K562 (cell line): ENCODE measurements at regions not wholly inside any gene's neighbourhood (a gene's known extent, or its start where the extent isn't known, plus 50 kb on each side); places are given as distances from the start of the nearest gene placed in this dataset.

Experiments
- ATAC-seq: fragments of 200-7000 bp; cut with Tn5 transposase; 3 replicates; pipeline ENCODE4 v1.9.1; 2020; ENCODE audit warnings: moderate library complexity
- BruUV-seq: library from RNA; stranded (reverse); fragments of 400-500 nt; replicated peaks from 2 replicates; lab custom pipeline; 2021; lab: Mats Ljungman, UMichigan
- CTCF ChIA-PET: fragments of 300-600 bp; formaldehyde crosslinking; extraction: SDS; loops from one replicate; lab custom pipeline; 2021; ENCODE audit warnings: low intra/inter-chr PET ratio; lab: Yijun Ruan, JAX
- POLR2A ChIA-PET: fragments of 300-600, 350-650 bp; sonication (Branson Sonifier 250); formaldehyde crosslinking; extraction: SDS; loops from one replicate; lab custom pipeline; 2021; ENCODE audit warnings: antibody characterized with exemption, inconsistent platforms; lab: Yijun Ruan, JAX
- DNase-seq, 4 experiments: peaks; one replicate each; pipeline versions ENCODE4 v3.0.0 to v3.0.0-alpha.2; 2011 to 2018; ENCODE audit warnings: low spot score in 3 of 4, mixed read lengths in 3 of 4; ENCODE audit errors: extremely low read depth in 1 of 4
- FAIRE-seq: peaks from 2 replicates; lab custom pipeline; 2011; peaks lifted over from hg19 to GRCh38; lab: Jason Lieb, UNC
- H2AFZ ChIP-seq: 2 replicates; pipeline ENCODE4 v1.6.0; 2011; ENCODE audit warnings: low read depth, low read length, control low read depth, inconsistent platforms
- H3K27ac ChIP-seq: fragments of 200-600 bp; 3 replicates; pipeline ENCODE4 v1.8.0; 2011; ENCODE audit warnings: low read depth, mild to moderate bottlenecking, control low read depth, inconsistent platforms, low read length, moderate library complexity, mixed read lengths; ENCODE audit errors: extremely low read depth
- H3K27me3 ChIP-seq, 2 experiments: fragments of 300-600 bp in 1 of 2; 2 replicates in 1 of 2; 3 replicates in 1 of 2; pipeline versions ENCODE4 v1.6.0 to v1.8.0; 2011; ENCODE audit warnings: inconsistent platforms in 2 of 2, low read length in 2 of 2, mild to moderate bottlenecking in 1 of 2, mixed read lengths in 1 of 2, moderate library complexity in 1 of 2; ENCODE audit not compliant: control insufficient read depth in 2 of 2, insufficient read depth in 2 of 2
- H3K36me3 ChIP-seq: fragments of 300-600 bp; 3 replicates; pipeline ENCODE4 v1.8.0; 2011; ENCODE audit warnings: mild to moderate bottlenecking, low read length, inconsistent platforms; ENCODE audit not compliant: control insufficient read depth, insufficient read depth
- H3K4me1 ChIP-seq, 2 experiments: fragments of 200-600 bp in 1 of 2; replicated peaks in 1 of 2; 2 replicates in 1 of 2; 3 replicates in 1 of 2; pipeline versions ENCODE4 v1.5.1 to v1.8.0; 2011; ENCODE audit warnings: inconsistent platforms in 2 of 2, low read length in 2 of 2, mild to moderate bottlenecking in 1 of 2, mixed read lengths in 1 of 2, moderate library complexity in 1 of 2; ENCODE audit not compliant: control insufficient read depth in 2 of 2, insufficient read depth in 2 of 2
- H3K4me2 ChIP-seq: 2 replicates; pipeline ENCODE4 v1.6.1; 2011; ENCODE audit warnings: low read length, control low read depth, inconsistent platforms, mixed read lengths; ENCODE audit not compliant: insufficient read depth
- H3K4me3 ChIP-seq: fragments of 200-600 bp; sonication (generic), shearing (Covaris generic); 2 replicates; pipeline ENCODE4 v1.5.1; 2016; ENCODE audit warnings: control low read depth, inconsistent platforms
- H3K79me2 ChIP-seq: fragments of 200-600 bp; 3 replicates; pipeline ENCODE4 v1.8.0; 2011; ENCODE audit warnings: low read length, inconsistent platforms; ENCODE audit not compliant: control insufficient read depth, insufficient read depth
- H3K9ac ChIP-seq, 2 experiments: 2 replicates each; pipeline versions ENCODE4 v1.6.0 to v1.6.1; 2011; ENCODE audit warnings: low read depth in 2 of 2, low read length in 2 of 2, control low read depth in 1 of 2, inconsistent platforms in 1 of 2, mild to moderate bottlenecking in 1 of 2, mixed read lengths in 1 of 2; ENCODE audit not compliant: insufficient read depth in 1 of 2
- H3K9me1 ChIP-seq: one replicate; pipeline ENCODE4 v1.6.0; 2011; ENCODE audit warnings: inconsistent platforms, mild to moderate bottlenecking, low read length, moderate library complexity; ENCODE audit not compliant: control insufficient read depth, insufficient read depth
- H3K9me3 ChIP-seq: replicated peaks from 2 replicates; pipeline ENCODE4 v1.5.1; 2011; ENCODE audit warnings: low read depth, low read length, inconsistent platforms; ENCODE audit not compliant: control insufficient read depth, insufficient read depth
- H4K20me1 ChIP-seq: replicated peaks from 2 replicates; pipeline ENCODE4 v1.6.1; 2011; ENCODE audit warnings: low read length, inconsistent platforms, mixed read lengths; ENCODE audit not compliant: control insufficient read depth, insufficient read depth
- DEAF1 ChIP-seq: fragments of 450-650 bp; formaldehyde crosslinking; IDR thresholded peaks from 2 replicates; pipeline ENCODE4 v1.4.0; 2020; ENCODE audit warnings: mild to moderate bottlenecking, moderate library complexity
- GABPB2 ChIP-seq: fragments of 250-450 bp; sonication (Bioruptor Pico); conservative IDR thresholded peaks from 2 replicates; pipeline ENCODE4 v1.5.1; 2021; ENCODE audit warnings: mild to moderate bottlenecking
- HMBOX1 ChIP-seq: sonication (generic); IDR thresholded peaks from 2 replicates; pipeline ENCODE4 v1.6.1; 2016
- HNRNPK ChIP-seq: fragments of 200-400 bp; formaldehyde crosslinking; IDR thresholded peaks from one replicate; pipeline ENCODE4 v1.6.1; 2018; ENCODE audit warnings: mild to moderate bottlenecking, low read depth, low read length; ENCODE audit not compliant: poor library complexity, severe bottlenecking
- RBBP5 ChIP-seq: fragments of 200-600 bp; sonication (generic); IDR thresholded peaks from 2 replicates; pipeline ENCODE4 v1.6.1; 2012; ENCODE audit warnings: borderline replicate concordance, mild to moderate bottlenecking, low read length, control low read depth, inconsistent platforms; ENCODE audit not compliant: insufficient read depth, poor library complexity, severe bottlenecking
- ZNF311 ChIP-seq: fragments of 250-450 bp; sonication (Bioruptor Pico); IDR thresholded peaks from 2 replicates; pipeline ENCODE4 v1.4.0; 2020; ENCODE audit warnings: mild to moderate bottlenecking, moderate library complexity
- ZNF764 ChIP-seq: fragments of 250-450 bp; sonication (Bioruptor Pico); IDR thresholded peaks from 2 replicates; pipeline ENCODE4 v1.4.0; 2020; ENCODE audit warnings: low read depth, mild to moderate bottlenecking, moderate library complexity
- ZSCAN29 ChIP-seq: fragments of 450-650 bp; IDR thresholded peaks from 2 replicates; pipeline ENCODE4 v1.6.1; 2017
- WGBS: fragments of 100-300 bp; shearing (Covaris generic); methylation state at CpG from one replicate; pipeline ENCODE4 v1.1.6; 2016; ENCODE audit warnings: low coverage, mixed read lengths; ENCODE audit not compliant: insufficient coverage; ENCODE audit errors: missing lambda C conversion rate; 5-methylcytosine and 5-hydroxymethylcytosine counted together
- in situ Hi-C: fragments of 300-500 bp; cut with MboI; formaldehyde crosslinking; loops from 4 replicates; pipeline ENCODE4 v1.15.0; 2018; ENCODE audit warnings: inconsistent platforms, mixed read lengths
- intact Hi-C: fragments of 100-400 bp; cut with micrococcal nuclease; formaldehyde crosslinking; loops from 2 replicates; pipeline ENCODE4 v1.14.2; 2022

DNA sequence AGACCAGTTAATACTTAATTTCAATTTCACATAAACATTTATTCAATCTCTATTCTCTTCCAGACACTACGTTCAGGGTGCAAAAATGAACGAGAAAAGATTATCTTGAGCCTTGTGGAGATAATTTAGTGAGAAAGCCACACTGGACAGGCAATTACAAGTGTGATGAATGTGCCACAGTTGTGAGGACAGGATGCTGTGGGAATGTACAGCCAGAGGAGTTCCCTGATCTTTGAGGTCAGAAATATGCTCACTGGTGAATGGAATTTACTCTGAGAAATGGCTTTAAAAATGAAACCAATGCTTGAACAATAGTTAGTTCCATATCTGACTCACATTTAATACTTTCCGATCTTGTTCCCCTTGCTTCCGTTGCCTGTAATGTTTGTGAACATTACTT is 864.8 kb downstream of the GATA3 start:
- Histone ChIP-seq H3K27me3 (no peaks in the 10 kb centered on the region), H3K79me2 (no peaks in the 10 kb centered on the region), H3K4me3 (no peak overlapping the region), H3K9ac (no peak overlapping the region), H3K9me1 (no peaks in the 10 kb centered on the region), H4K20me1 (no peaks in the 10 kb centered on the region), H3K36me3 (no peaks in the 10 kb centered on the region), H3K9me3 (no peaks in the 10 kb centered on the region), H3K4me2 (no peak overlapping the region), H3K4me1 (no peaks in the 10 kb centered on the region), H3K27ac (no peak overlapping the region), H2AFZ (no peak overlapping the region)
- TF ChIP-seq ZSCAN29 (no peak), ZNF311 (no peak), HMBOX1 (no peak), ZNF764 (CRISPR knock-in tag) (no peak), DEAF1 (CRISPR knock-in tag) (no peak), GABPB2 (no peak), HNRNPK (no peak), RBBP5 (no peak)
- BruUV-seq, result no TSS peak
- DNase-seq (no peak), FAIRE-seq (no peak), ATAC-seq (no peak)
- in situ Hi-C loops, result loop anchor here (25.0 kb wide), 1 partner anchor 1057 kb away; no protein-coding TSS in a partner anchor
- POLR2A ChIA-PET, result no interaction called here
- CTCF ChIA-PET, result no interaction called here
- intact Hi-C loops, result no loop called here
- WGBS, result 2% methylated on average over 4 of the region's 4 CpGs
